ENCODE measurements at regions not wholly inside any gene's neighbourhood (a gene's known extent, or its start where the extent isn't known, plus 50 kb on each side); places are given as distances from the start of the nearest gene placed in this dataset.

GRCh38 chr1:22241250-22241649, 98.4 kb upstream of the WNT4 start:
- no peak for DNase-seq (ENCODE audit: low read depth)
- no peak overlapping the region for H3K4me3 ChIP-seq (ENCODE audit: low read depth, low read length)
- TF ChIP-seq CTCF (IDR thresholded peaks at IDR 0.05; ENCODE audit: insufficient read depth, low read depth, low read length), result no peak

- no peak for DNase-seq (ENCODE audit: low read depth)
- TF ChIP-seq CTCF (IDR thresholded peaks at IDR 0.05; ENCODE audit: insufficient read depth, low read depth, low read length), result no peak
- no peak overlapping the region for H3K4me3 ChIP-seq (ENCODE audit: low read depth, low read length)
Observed at GRCh38 chr1:22241811-22242210, 98.9 kb upstream of the WNT4 start.

DNA sequence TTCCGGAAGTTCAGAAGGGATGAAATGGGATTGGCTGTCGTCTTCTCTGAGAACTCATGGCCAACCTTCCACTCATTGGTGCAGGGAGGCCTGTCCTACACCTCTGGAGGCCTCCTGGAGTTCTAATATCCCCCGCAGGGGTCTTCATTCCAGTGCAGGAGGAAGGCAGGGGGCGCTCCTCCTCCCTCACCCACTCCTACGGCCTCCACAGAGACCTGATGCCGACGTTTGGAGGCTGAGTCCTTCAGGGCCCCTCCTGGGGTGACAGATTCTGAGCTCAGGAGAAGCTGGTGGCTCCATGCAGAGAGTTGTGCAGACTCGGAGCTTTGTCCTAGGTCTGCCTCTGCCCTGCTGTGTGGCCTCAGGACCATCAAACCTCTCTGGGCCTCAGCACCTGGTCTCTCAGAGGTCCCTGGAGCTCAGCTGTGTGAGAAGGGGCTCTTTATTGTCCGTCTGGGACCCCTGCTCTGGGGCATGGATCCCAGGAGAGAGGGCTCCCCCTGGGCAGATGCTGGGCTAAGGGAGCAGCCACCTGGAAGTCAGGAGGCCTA, 102.3 kb upstream of the WNT4 start:
- H3K4me3 ChIP-seq (ENCODE audit: low read depth, low read length), result no peak overlapping the region
- TF ChIP-seq CTCF (IDR thresholded peaks at IDR 0.05; ENCODE audit: insufficient read depth, low read depth, low read length), result no peak
- DNase-seq (ENCODE audit: low read depth), result no peak

GRCh38 chr1:22245726-22246125, 102.8 kb upstream of the WNT4 start:
- no peak for TF ChIP-seq CTCF (IDR thresholded peaks at IDR 0.05; ENCODE audit: insufficient read depth, low read depth, low read length)
- no peak for DNase-seq (ENCODE audit: low read depth)
- no peak overlapping the region for H3K4me3 ChIP-seq (ENCODE audit: low read depth, low read length)

- H3K4me3 ChIP-seq (ENCODE audit: low read depth, low read length), result no peak overlapping the region
- DNase-seq (ENCODE audit: low read depth), result no peak
- TF ChIP-seq CTCF (IDR thresholded peaks at IDR 0.05; ENCODE audit: insufficient read depth, low read depth, low read length), result no peak
Observed at GRCh38 chr1:22246755-22247480, 104.0 kb upstream of the WNT4 start.

- TF ChIP-seq CTCF (IDR thresholded peaks at IDR 0.05; ENCODE audit: insufficient read depth, low read depth, low read length), result no peak
- no peak overlapping the region for H3K4me3 ChIP-seq (ENCODE audit: low read depth, low read length)
- DNase-seq (ENCODE audit: low read depth), result no peak
Observed at GRCh38 chr1:22247527-22248245, 104.8 kb upstream of the WNT4 start.

All from fibroblast of villous mesenchyme (primary cell).